ENCODE measurements at regions not wholly inside any gene's neighbourhood (a gene's known extent, or its start where the extent isn't known, plus 50 kb on each side); places are given as distances from the start of the nearest gene placed in this dataset.
"Not testable (repeated sequence)": the region's sequence is repeated elsewhere in the genome, so short reads cannot be mapped to it uniquely, and the experiment has no call there.

- no peak for ATAC-seq
- no peak for DNase-seq
- TF ChIP-seq CTCF (IDR thresholded peaks at IDR 0.05) (no peak), POLR2A (IDR thresholded peaks at IDR 0.05) (no peak)
- Histone ChIP-seq H3K36me3 (no peaks in the 10 kb centered on the region), H3K9me3 (no peaks in the 10 kb centered on the region), H3K4me3 (no peak overlapping the region), H3K4me1 (no peaks in the 10 kb centered on the region), H3K27me3 (peaks cover 0 to 11% of the 10 kb centered on the region in 2 donors), H3K27ac (no peak overlapping the region)
- intact Hi-C loops (cut with DNase I): no loop called here
- WGBS (ENCODE audit: insufficient coverage, low coverage, low lambda C conversion rate, missing lambda C conversion rate): 47% methylated on average over 4 of the region's 4 CpGs
These were observed 727.4 kb upstream of the CA10 start for GRCh38 chr17:52885882-52886281.

- intact Hi-C loops (cut with DNase I); H3K4me1 ChIP-seq; H3K4me3 ChIP-seq; ATAC-seq; DNase-seq; H3K9me3 ChIP-seq; H3K27ac ChIP-seq; H3K36me3 ChIP-seq: not testable (repeated sequence)
- H3K27me3 ChIP-seq: peaks cover 0 to 11% of the 10 kb centered on the region in 2 donors
- WGBS (ENCODE audit: insufficient coverage, low coverage, low lambda C conversion rate, missing lambda C conversion rate): 22% methylated on average over 7 of the region's 43 CpGs
These were observed 725.5 kb upstream of the CA10 start for GRCh38 chr17:52883907-52884491.

GRCh38 chr17:52846767-52847166, 688.3 kb upstream of the CA10 start:
- H3K4me3 ChIP-seq; H3K27ac ChIP-seq; DNase-seq; H3K27me3 ChIP-seq; H3K4me1 ChIP-seq; H3K9me3 ChIP-seq; ATAC-seq; intact Hi-C loops (cut with DNase I); H3K36me3 ChIP-seq: not testable (repeated sequence)
- WGBS (ENCODE audit: insufficient coverage, low coverage, low lambda C conversion rate, missing lambda C conversion rate): 65% methylated on average over 3 of the region's 3 CpGs

GRCh38 chr17:52841971-52842370, 683.5 kb upstream of the CA10 start:
- 89% methylated on average over 10 of the region's 12 CpGs for WGBS (ENCODE audit: insufficient coverage, low coverage, low lambda C conversion rate, missing lambda C conversion rate)
- Histone ChIP-seq H3K27me3 (no peaks in the 10 kb centered on the region), H3K4me3 (no peak overlapping the region), H3K4me1 (no peaks in the 10 kb centered on the region), H3K36me3 (no peaks in the 10 kb centered on the region), H3K9me3 (no peaks in the 10 kb centered on the region), H3K27ac (no peak overlapping the region)
- DNase-seq: no peak
- no peak for TF ChIP-seq POLR2A (IDR thresholded peaks at IDR 0.05)
- no peak for TF ChIP-seq CTCF (IDR thresholded peaks at IDR 0.05)
- no peak for ATAC-seq
- intact Hi-C loops (cut with DNase I): no loop called here

- Histone ChIP-seq H3K4me3 (no peak overlapping the region), H3K27ac (no peak overlapping the region), H3K36me3 (no peaks in the 10 kb centered on the region), H3K4me1 (no peaks in the 10 kb centered on the region), H3K9me3 (no peaks in the 10 kb centered on the region), H3K27me3 (no peaks in the 10 kb centered on the region)
- DNase-seq (no peak), ATAC-seq (no peak)
- TF ChIP-seq POLR2A (IDR thresholded peaks at IDR 0.05) (no peak), CTCF (IDR thresholded peaks at IDR 0.05) (no peak)
- WGBS (ENCODE audit: insufficient coverage, low coverage, low lambda C conversion rate, missing lambda C conversion rate): 78% methylated on average over 3 of the region's 3 CpGs
- intact Hi-C loops (cut with DNase I): no loop called here
These were observed 679.0 kb upstream of the CA10 start for GRCh38 chr17:52837492-52837891.

GRCh38 chr17:52831536-52831935, 673.0 kb upstream of the CA10 start:
- no peak for TF ChIP-seq POLR2A (IDR thresholded peaks at IDR 0.05)
- 83% methylated on average over 1 of the region's 1 CpG for WGBS (ENCODE audit: insufficient coverage, low coverage, low lambda C conversion rate, missing lambda C conversion rate)
- H3K4me1 ChIP-seq: peaks cover 0 to 9% (median 0%) of the 10 kb centered on the region in 4 donors
- no peaks in the 10 kb centered on the region for H3K9me3 ChIP-seq
- DNase-seq (no peak), ATAC-seq (no peak)
- no peak overlapping the region for H3K4me3 ChIP-seq
- no peaks in the 10 kb centered on the region for H3K36me3 ChIP-seq
- H3K27me3 ChIP-seq: no peaks in the 10 kb centered on the region
- intact Hi-C loops (cut with DNase I): no loop called here
- no peak overlapping the region for H3K27ac ChIP-seq
